ENCODE measurements at regions not wholly inside any gene's neighbourhood (a gene's known extent, or its start where the extent isn't known, plus 50 kb on each side); places are given as distances from the start of the nearest gene placed in this dataset.

GRCh38 chr4:18536428-18536827 is 514.9 kb upstream of the LCORL start:
- Histone ChIP-seq H3K27me3 (replicated peaks; ENCODE audit: control insufficient read depth, insufficient read depth, low read length) (no peaks in the 10 kb centered on the region), H3K36me3 (ENCODE audit: control insufficient read depth, insufficient read depth, low read length) (no peaks in the 10 kb centered on the region), H3K4me3 (replicated peaks; ENCODE audit: low read depth, low read length) (no peak overlapping the region)
- DNase-seq (ENCODE audit: extremely low read depth, insufficient read length): no peak
- no peak for TF ChIP-seq CTCF (IDR thresholded peaks at IDR 0.05; ENCODE audit: insufficient read depth, low read length, poor library complexity, severe bottlenecking)

GRCh38 chr4:18535948-18536347 is 514.4 kb upstream of the LCORL start:
- no peaks in the 10 kb centered on the region for H3K27me3 ChIP-seq (replicated peaks; ENCODE audit: control insufficient read depth, insufficient read depth, low read length)

GRCh38 chr4:18533262-18533775 is 511.8 kb upstream of the LCORL start:
- no peak for TF ChIP-seq CTCF (IDR thresholded peaks at IDR 0.05; ENCODE audit: insufficient read depth, low read length, poor library complexity, severe bottlenecking)
- Histone ChIP-seq H3K27me3 (replicated peaks; ENCODE audit: control insufficient read depth, insufficient read depth, low read length) (no peaks in the 10 kb centered on the region), H3K36me3 (ENCODE audit: control insufficient read depth, insufficient read depth, low read length) (no peaks in the 10 kb centered on the region), H3K4me3 (replicated peaks; ENCODE audit: low read depth, low read length) (no peak overlapping the region)
- no peak for DNase-seq (ENCODE audit: extremely low read depth, insufficient read length)

More at GRCh38 chr4:18535948-18536347, 514.4 kb upstream of the LCORL start:
- Histone ChIP-seq H3K36me3 (ENCODE audit: control insufficient read depth, insufficient read depth, low read length) (no peaks in the 10 kb centered on the region), H3K4me3 (replicated peaks; ENCODE audit: low read depth, low read length) (no peak overlapping the region)
- no peak for TF ChIP-seq CTCF (IDR thresholded peaks at IDR 0.05; ENCODE audit: insufficient read depth, low read length, poor library complexity, severe bottlenecking)
- no peak for DNase-seq (ENCODE audit: extremely low read depth, insufficient read length)

- no peak for TF ChIP-seq CTCF (IDR thresholded peaks at IDR 0.05; ENCODE audit: insufficient read depth, low read length, poor library complexity, severe bottlenecking)
- no peaks in the 10 kb centered on the region for H3K36me3 ChIP-seq (ENCODE audit: control insufficient read depth, insufficient read depth, low read length)
- H3K4me3 ChIP-seq (replicated peaks; ENCODE audit: low read depth, low read length): no peak overlapping the region
- DNase-seq (ENCODE audit: extremely low read depth, insufficient read length): no peak
- no peaks in the 10 kb centered on the region for H3K27me3 ChIP-seq (replicated peaks; ENCODE audit: control insufficient read depth, insufficient read depth, low read length)
Measured at GRCh38 chr4:18531731-18532130, 510.2 kb upstream of the LCORL start.

- no peak for TF ChIP-seq CTCF (IDR thresholded peaks at IDR 0.05; ENCODE audit: insufficient read depth, low read length, poor library complexity, severe bottlenecking)
- Histone ChIP-seq H3K27me3 (replicated peaks; ENCODE audit: control insufficient read depth, insufficient read depth, low read length) (no peaks in the 10 kb centered on the region; the same call in 1 of the 2 replicates), H3K4me3 (replicated peaks; ENCODE audit: low read depth, low read length) (no peak overlapping the region), H3K36me3 (ENCODE audit: control insufficient read depth, insufficient read depth, low read length) (no peaks in the 10 kb centered on the region)
- DNase-seq (ENCODE audit: extremely low read depth, insufficient read length): no peak
Measured at GRCh38 chr4:18529482-18529881, 507.9 kb upstream of the LCORL start.

- Histone ChIP-seq H3K36me3 (ENCODE audit: control insufficient read depth, insufficient read depth, low read length) (no peaks in the 10 kb centered on the region), H3K4me3 (replicated peaks; ENCODE audit: low read depth, low read length) (no peak overlapping the region), H3K27me3 (replicated peaks; ENCODE audit: control insufficient read depth, insufficient read depth, low read length) (no peaks in the 10 kb centered on the region; the same call in 1 of the 2 replicates)
- no peak for DNase-seq (ENCODE audit: extremely low read depth, insufficient read length)
- TF ChIP-seq CTCF (IDR thresholded peaks at IDR 0.05; ENCODE audit: insufficient read depth, low read length, poor library complexity, severe bottlenecking): no peak
Measured at GRCh38 chr4:18524667-18525066, 503.1 kb upstream of the LCORL start.

Measured in GM06990 (cell line).